Ishikawa (cell line): ENCODE measurements at regions not wholly inside any gene's neighbourhood (a gene's known extent, or its start where the extent isn't known, plus 50 kb on each side); places are given as distances from the start of the nearest gene placed in this dataset.

Experiments
- CEBPB ChIP-seq: IDR thresholded peaks from 2 replicates; pipeline ENCODE4 v1.6.1; 2012
- CREB1 ChIP-seq: IDR thresholded peaks from 2 replicates; pipeline ENCODE4 v1.6.1; 2012; ENCODE audit warnings: low read depth
- EP300 ChIP-seq: IDR thresholded peaks from 2 replicates; pipeline ENCODE4 v1.6.1; 2012; ENCODE audit warnings: borderline replicate concordance
- TAF1 ChIP-seq: IDR thresholded peaks from 2 replicates; pipeline ENCODE4 v1.6.1; 2012; ENCODE audit warnings: low read depth, mild to moderate bottlenecking
- TEAD4 ChIP-seq: IDR thresholded peaks from 2 replicates; pipeline ENCODE4 v1.6.1; 2012
- YY1 ChIP-seq: IDR thresholded peaks from 2 replicates; pipeline ENCODE4 v1.6.1; 2012; ENCODE audit warnings: low read depth
- TF ChIP-seq, protein P1 (sequence below): IDR thresholded peaks from 2 replicates; pipeline ENCODE4 v1.6.1; 2012

DNA sequence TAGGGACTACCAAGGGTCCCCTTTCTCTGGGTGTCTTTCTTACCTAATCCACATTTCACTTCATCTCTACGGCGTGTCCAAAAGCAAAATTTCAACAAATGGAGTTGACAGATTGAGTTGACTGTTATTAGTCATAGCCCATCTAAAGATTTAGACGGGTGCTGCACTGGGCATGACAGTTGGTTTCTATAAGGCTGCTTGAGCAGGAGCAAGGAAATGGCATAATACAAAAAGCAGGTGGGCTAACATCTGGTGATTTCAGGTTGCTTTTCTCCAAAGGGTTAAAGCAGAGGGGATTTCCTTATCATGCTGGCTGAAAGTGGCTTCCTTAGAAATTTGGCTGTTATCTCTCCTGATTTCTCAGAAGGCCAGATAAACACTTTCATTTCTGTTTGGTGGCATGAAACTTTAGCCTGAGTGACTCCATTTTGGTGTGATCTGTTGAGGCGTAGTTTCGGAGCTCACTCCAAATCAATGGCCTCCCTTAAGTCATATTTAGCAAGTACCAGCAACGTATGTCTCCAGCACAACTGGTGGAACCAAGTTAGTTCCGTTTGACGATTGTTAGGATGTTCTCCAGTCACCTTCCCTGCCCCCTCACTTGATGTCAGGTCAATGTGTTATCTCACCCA is 440.4 kb downstream of the FGF9 start:
- TF ChIP-seq YY1, result no peak
- TF ChIP-seq TAF1, result no peak
- TF ChIP-seq CEBPB, result no peak
- TF ChIP-seq EP300, result no peak
- TF ChIP-seq, protein P1, sequence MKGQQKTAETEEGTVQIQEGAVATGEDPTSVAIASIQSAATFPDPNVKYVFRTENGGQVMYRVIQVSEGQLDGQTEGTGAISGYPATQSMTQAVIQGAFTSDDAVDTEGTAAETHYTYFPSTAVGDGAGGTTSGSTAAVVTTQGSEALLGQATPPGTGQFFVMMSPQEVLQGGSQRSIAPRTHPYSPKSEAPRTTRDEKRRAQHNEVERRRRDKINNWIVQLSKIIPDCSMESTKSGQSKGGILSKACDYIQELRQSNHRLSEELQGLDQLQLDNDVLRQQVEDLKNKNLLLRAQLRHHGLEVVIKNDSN, result no peak
- no peak for TF ChIP-seq TEAD4
- no peak for TF ChIP-seq CREB1
